Tibial artery (tissue), 4 donors: ENCODE measurements at regions not wholly inside any gene's neighbourhood (a gene's known extent, or its start where the extent isn't known, plus 50 kb on each side); places are given as distances from the start of the nearest gene placed in this dataset.

Source experiments
- DNase-seq, 2 donors: peaks; one replicate each; pipeline ENCODE4 v3.0.0-alpha.2; 2019
- H3K27ac ChIP-seq, 2 donors: fragments of 200-600 bp; sonication (generic) in 1 of 2; 1 replicate in 1 of 2; 2 replicates in 1 of 2; pipeline ENCODE4 v1.5.1; 2018 to 2019; ENCODE audit warnings: mild to moderate bottlenecking in 1 of 2
- H3K27me3 ChIP-seq, 2 donors: fragments of 200-600 bp; sonication (generic) in 1 of 2; one replicate each; pipeline versions ENCODE4 v1.5.1 to v1.6.0; 2016 to 2019
- H3K36me3 ChIP-seq, 3 donors: fragments of 200-600 bp; sonication (generic) in 2 of 3; one replicate each; pipeline ENCODE4 v1.5.1; 2016 to 2019; ENCODE audit warnings: mild to moderate bottlenecking in 2 of 3
- H3K4me1 ChIP-seq, 4 donors: fragments of 200-600 bp; sonication (generic) in 2 of 4; 1 replicate in 3 of 4; 2 replicates in 1 of 4; pipeline ENCODE4 v1.5.1; 2016 to 2019
- H3K4me3 ChIP-seq, 2 donors: fragments of 200-600 bp; sonication (generic) in 1 of 2; 1 replicate in 1 of 2; 2 replicates in 1 of 2; pipeline ENCODE4 v1.5.1; 2018 to 2019; ENCODE audit warnings: mild to moderate bottlenecking in 2 of 2
- H3K9me3 ChIP-seq, 3 donors: fragments of 200-600 bp; sonication (generic) in 1 of 3; one replicate each; pipeline ENCODE4 v1.5.1; 2016 to 2019
- intact Hi-C: fragments of 100-400 bp; cut with DNase I; formaldehyde crosslinking; loops from one replicate; pipeline ENCODE4 v1.15.0; 2023; ENCODE audit warnings: low total_unique reads
- TF ChIP-seq, protein P1 (sequence below), 2 experiments: fragments of 200-600 bp in 1 of 2; fragments of 450-650 bp in 1 of 2; IDR thresholded peaks; one replicate each; pipeline ENCODE4 v1.5.1; 2017 to 2019; ENCODE audit warnings: antibody characterized with exemption in 2 of 2, mild to moderate bottlenecking in 1 of 2, moderate library complexity in 1 of 2

DNA sequence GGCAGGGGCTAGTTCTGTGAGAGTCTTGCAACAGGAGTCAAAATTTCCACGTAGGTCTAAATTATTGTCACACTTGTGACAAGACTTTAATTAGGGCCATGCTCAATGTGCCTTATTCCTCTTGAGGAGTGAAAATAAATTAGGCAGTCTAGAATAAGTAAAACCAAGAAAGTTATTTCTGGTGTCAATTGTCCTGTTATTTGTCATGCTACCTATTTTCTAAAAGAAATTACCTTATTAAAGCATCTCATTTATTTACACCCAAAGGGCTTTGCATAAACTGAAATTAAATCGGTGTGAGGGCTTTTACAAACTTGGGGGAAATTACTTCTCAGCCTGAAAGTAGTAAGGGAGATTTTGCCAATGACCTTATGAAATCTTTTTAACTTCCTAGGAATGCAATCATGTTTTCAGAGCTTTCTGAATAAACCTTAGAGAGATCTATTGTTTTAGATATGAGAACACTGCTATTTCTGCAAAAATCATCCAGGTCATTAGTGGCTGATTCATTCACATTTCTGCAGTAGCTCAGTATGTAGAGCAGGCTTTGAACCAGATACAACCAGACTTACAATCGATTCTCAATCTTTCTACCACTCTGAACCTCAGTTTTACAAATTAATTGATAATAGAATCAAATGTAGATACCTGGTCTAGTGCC lies 221.2 kb upstream of the SAMSN1 start:
- H3K4me1 ChIP-seq = no peaks in the 10 kb centered on the region
- H3K27ac ChIP-seq = no peak overlapping the region
- no peaks in the 10 kb centered on the region for H3K36me3 ChIP-seq
- intact Hi-C loops = no loop called here
- H3K4me3 ChIP-seq = no peak overlapping the region
- DNase-seq = no peak
- TF ChIP-seq, protein P1, sequence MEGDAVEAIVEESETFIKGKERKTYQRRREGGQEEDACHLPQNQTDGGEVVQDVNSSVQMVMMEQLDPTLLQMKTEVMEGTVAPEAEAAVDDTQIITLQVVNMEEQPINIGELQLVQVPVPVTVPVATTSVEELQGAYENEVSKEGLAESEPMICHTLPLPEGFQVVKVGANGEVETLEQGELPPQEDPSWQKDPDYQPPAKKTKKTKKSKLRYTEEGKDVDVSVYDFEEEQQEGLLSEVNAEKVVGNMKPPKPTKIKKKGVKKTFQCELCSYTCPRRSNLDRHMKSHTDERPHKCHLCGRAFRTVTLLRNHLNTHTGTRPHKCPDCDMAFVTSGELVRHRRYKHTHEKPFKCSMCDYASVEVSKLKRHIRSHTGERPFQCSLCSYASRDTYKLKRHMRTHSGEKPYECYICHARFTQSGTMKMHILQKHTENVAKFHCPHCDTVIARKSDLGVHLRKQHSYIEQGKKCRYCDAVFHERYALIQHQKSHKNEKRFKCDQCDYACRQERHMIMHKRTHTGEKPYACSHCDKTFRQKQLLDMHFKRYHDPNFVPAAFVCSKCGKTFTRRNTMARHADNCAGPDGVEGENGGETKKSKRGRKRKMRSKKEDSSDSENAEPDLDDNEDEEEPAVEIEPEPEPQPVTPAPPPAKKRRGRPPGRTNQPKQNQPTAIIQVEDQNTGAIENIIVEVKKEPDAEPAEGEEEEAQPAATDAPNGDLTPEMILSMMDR (IDR thresholded peaks at IDR 0.05) = no peak
- no peaks in the 10 kb centered on the region for H3K9me3 ChIP-seq
- H3K27me3 ChIP-seq = no peaks in the 10 kb centered on the region

- H3K27me3 ChIP-seq = no peaks in the 10 kb centered on the region
- H3K4me1 ChIP-seq = no peaks in the 10 kb centered on the region
- no peak overlapping the region for H3K4me3 ChIP-seq
- H3K36me3 ChIP-seq = no peaks in the 10 kb centered on the region
- H3K9me3 ChIP-seq = no peaks in the 10 kb centered on the region
- TF ChIP-seq, protein P1 (IDR thresholded peaks at IDR 0.05) = no peak
- no peak overlapping the region for H3K27ac ChIP-seq
- DNase-seq = no peak
- intact Hi-C loops = no loop called here
Observed at GRCh38 chr21:14766241-14766640, 220.1 kb upstream of the SAMSN1 start.

DNA sequence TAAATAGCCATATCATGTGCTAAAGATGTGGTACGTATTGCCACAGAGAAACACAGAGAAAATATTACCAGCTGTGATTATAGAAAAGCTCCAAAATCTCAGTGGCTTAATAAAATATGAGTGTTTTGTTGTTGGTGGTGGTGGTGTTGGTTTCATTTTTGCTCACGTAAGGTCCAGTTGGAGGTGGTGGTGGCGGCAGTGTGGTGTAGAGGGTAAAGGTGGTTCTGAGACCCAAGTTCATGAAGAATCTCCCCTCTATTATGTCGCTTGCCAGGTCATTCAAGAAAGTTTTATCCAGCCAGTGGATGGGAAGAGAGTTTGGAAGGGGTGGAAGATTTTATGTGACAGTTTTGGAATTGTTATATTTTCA lies 217.6 kb upstream of the SAMSN1 start:
- H3K9me3 ChIP-seq = no peaks in the 10 kb centered on the region
- H3K4me3 ChIP-seq = no peak overlapping the region
- H3K27ac ChIP-seq = no peak overlapping the region
- H3K27me3 ChIP-seq = no peaks in the 10 kb centered on the region
- DNase-seq = no peak
- TF ChIP-seq, protein P1 (IDR thresholded peaks at IDR 0.05) = no peak
- intact Hi-C loops = no loop called here
- no peaks in the 10 kb centered on the region for H3K4me1 ChIP-seq
- H3K36me3 ChIP-seq = no peaks in the 10 kb centered on the region

DNA sequence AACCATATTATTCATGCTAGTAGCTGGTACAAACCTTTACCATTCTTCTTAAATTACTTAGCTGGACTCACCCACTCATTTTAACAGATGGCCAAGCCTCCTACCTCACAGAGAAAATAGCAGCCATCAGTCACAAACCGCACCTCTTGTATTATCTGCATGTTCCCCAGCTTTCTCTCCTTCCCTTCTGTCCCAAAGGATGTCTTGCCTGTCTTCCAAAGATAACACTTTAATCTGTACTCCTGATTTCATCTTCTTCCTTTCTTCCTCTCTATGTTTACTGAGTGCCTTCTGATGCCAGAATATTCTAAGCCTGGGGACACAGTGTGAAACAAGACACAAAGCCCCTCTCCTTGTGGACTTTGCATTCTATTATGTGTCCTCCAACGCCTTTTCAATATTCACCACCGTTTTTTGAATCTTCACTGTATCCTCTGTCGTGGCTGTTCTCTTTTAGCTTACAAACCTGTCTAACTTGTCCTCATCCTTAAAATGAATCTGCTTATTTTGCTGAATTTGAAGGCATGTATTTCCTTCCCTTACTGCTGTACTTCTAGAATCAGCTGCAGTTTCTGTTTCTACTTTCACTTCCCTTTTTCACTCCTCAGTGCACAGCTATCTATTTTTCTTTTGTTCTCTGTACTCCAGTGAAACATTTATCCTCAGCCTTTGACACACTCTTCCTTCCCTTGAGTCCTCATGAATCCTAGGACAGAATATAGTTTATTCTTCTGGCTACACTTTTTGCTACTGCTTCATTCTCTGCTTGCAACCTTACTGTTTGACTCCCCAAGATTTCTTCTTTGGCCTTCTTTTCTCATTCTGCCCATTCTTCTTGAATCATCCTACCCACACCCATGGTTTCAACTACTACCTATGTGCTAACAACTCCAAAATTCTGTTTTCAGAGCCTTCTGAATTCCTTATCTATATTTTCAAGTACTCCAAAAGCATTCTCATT lies 216.9 kb upstream of the SAMSN1 start:
- no peaks in the 10 kb centered on the region for H3K9me3 ChIP-seq
- H3K27me3 ChIP-seq = no peaks in the 10 kb centered on the region
- intact Hi-C loops = no loop called here
- no peaks in the 10 kb centered on the region for H3K4me1 ChIP-seq
- H3K27ac ChIP-seq = no peak overlapping the region
- no peaks in the 10 kb centered on the region for H3K36me3 ChIP-seq
- H3K4me3 ChIP-seq = peak overlapping the region in 1 of 2 donors; percentile 4
- TF ChIP-seq, protein P1 (IDR thresholded peaks at IDR 0.05) = no peak
- no peak for DNase-seq

DNA sequence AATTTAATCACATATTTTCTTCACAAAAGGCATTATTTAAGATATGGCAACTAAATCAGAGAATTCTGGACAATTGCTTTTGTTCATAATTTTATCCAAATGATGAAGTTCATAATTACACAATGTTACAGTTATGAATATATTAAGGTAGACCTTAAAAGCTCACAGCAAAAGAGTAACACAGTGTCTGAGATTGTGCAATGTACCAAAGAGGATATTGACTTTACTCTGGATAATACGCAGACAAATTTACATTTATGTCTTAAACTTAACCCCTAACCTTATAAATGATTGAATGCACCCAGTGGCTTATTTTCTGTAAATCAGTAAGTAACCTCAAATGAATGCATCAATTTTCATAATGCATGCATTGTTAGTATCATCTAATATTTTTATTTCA lies 216.2 kb upstream of the SAMSN1 start:
- Histone ChIP-seq H3K27me3 (no peaks in the 10 kb centered on the region), H3K9me3 (no peaks in the 10 kb centered on the region), H3K27ac (no peak overlapping the region), H3K4me3 (peak overlapping the region in 1 of 2 donors; percentile 4), H3K36me3 (no peaks in the 10 kb centered on the region), H3K4me1 (no peaks in the 10 kb centered on the region)
- DNase-seq = no peak
- intact Hi-C loops = no loop called here
- TF ChIP-seq, protein P1 (IDR thresholded peaks at IDR 0.05) = no peak
